HG03108 (cell line): ENCODE measurements at regions not wholly inside any gene's neighbourhood (a gene's known extent, or its start where the extent isn't known, plus 50 kb on each side); places are given as distances from the start of the nearest gene placed in this dataset.
A peak's percentile ranks its signal among the peaks of the same experiment; 100 is the strongest.

ENCODE experiments used
- ATAC-seq: cut with Tn5 transposase; IDR thresholded peaks from one replicate; pipeline ENCODE4 v1.9.1; 2021; ENCODE audit warnings: moderate library complexity; ENCODE audit not compliant: unreplicated experiment

- ATAC-seq: no peak
Measured at GRCh38 chr7:47724335-47724982, 142.5 kb upstream of the TNS3 start.

GRCh38 chr7:47722126-47722525 lies 140.2 kb upstream of the TNS3 start:
- no peak for ATAC-seq

GRCh38 chr7:47721670-47722069 lies 139.8 kb upstream of the TNS3 start:
- ATAC-seq: no peak

GRCh38 chr7:47720907-47721244 lies 139.0 kb upstream of the TNS3 start:
- no peak for ATAC-seq

- no peak for ATAC-seq
Measured at GRCh38 chr7:47720141-47720906, 138.4 kb upstream of the TNS3 start.

- ATAC-seq: no peak
Measured at GRCh38 chr7:47719675-47720074, 137.8 kb upstream of the TNS3 start.

GRCh38 chr7:47715631-47716068 lies 133.7 kb upstream of the TNS3 start:
- no peak for ATAC-seq

- peak; percentile 94 for ATAC-seq
Measured at GRCh38 chr7:47714669-47715607, 133.0 kb upstream of the TNS3 start.

- no peak for ATAC-seq
Measured at GRCh38 chr7:47713595-47713994, 131.7 kb upstream of the TNS3 start.

- no peak for ATAC-seq
Measured at GRCh38 chr7:47712416-47712815, 130.5 kb upstream of the TNS3 start.

- ATAC-seq: no peak
Measured at GRCh38 chr7:47711776-47712175, 129.9 kb upstream of the TNS3 start.

- no peak for ATAC-seq
Measured at GRCh38 chr7:47710201-47710935, 128.5 kb upstream of the TNS3 start.

GRCh38 chr7:47709451-47709850 lies 127.5 kb upstream of the TNS3 start:
- ATAC-seq: no peak

GRCh38 chr7:47709051-47709450 lies 127.1 kb upstream of the TNS3 start:
- ATAC-seq: no peak

- no peak for ATAC-seq
Measured at GRCh38 chr7:47707583-47707982, 125.7 kb upstream of the TNS3 start.

- no peak for ATAC-seq
Measured at GRCh38 chr7:47704936-47705335, 123.0 kb upstream of the TNS3 start.

GRCh38 chr7:47702080-47702479 lies 120.2 kb upstream of the TNS3 start:
- ATAC-seq: no peak

- no peak for ATAC-seq
Measured at GRCh38 chr7:47698386-47698785, 116.5 kb upstream of the TNS3 start.

GRCh38 chr7:47697543-47697942 lies 115.6 kb upstream of the TNS3 start:
- no peak for ATAC-seq

GRCh38 chr7:47696152-47696710 lies 114.3 kb upstream of the TNS3 start:
- ATAC-seq: no peak

- no peak for ATAC-seq
Measured at GRCh38 chr7:47693216-47693615, 111.3 kb upstream of the TNS3 start.
